ENCODE measurements at regions not wholly inside any gene's neighbourhood (a gene's known extent, or its start where the extent isn't known, plus 50 kb on each side); places are given as distances from the start of the nearest gene placed in this dataset.

DNA sequence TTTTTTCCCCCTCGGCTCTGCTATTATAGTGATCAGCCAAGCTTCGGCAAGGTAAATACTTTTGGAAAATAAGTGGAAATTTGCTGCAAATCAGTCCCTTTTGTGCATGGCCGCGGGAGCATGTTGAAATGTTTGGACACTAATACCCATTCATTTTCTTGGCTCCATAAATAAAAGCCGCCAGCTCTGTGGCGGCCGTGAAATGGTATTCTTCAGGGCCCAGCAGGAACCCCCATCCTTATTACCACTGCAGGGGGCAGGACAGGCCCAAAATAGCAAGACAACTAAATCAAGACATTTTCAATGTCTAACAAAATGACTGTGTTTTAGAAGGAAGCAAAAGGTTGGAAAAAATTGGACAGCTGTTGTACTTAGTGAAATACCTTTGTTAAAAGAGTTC is 362.3 kb downstream of the NR2F2 start:
- FAIRE-seq (no peak), ATAC-seq (no peak), DNase-seq (ENCODE audit: low spot score) (no peak)
- Histone ChIP-seq H3K4me1 (ENCODE audit: insufficient read depth, low read length) (no peaks in the 10 kb centered on the region), H2AFZ (ENCODE audit: low read length) (no peak overlapping the region), H3K79me2 (ENCODE audit: insufficient read depth, low read length) (no peaks in the 10 kb centered on the region), H3K4me3 (replicated peaks in 1 of 3; ENCODE audit: insufficient read depth in 1 of 3, low read depth in 2 of 3, low read length in 3 of 3) (no peak overlapping the region), H3K4me2 (ENCODE audit: low read depth, low read length) (no peak overlapping the region), H3K27me3 (ENCODE audit: control insufficient read depth in 1 of 2, insufficient read depth in 2 of 2, low read length in 2 of 2) (no peaks in the 10 kb centered on the region), H4K20me1 (ENCODE audit: insufficient read depth, low read length) (no peaks in the 10 kb centered on the region), H3K27ac (ENCODE audit: extremely low read length, insufficient read depth, low read length) (no peak overlapping the region), H3K9ac (ENCODE audit: insufficient read depth, low read depth, low read length) (no peak overlapping the region), H3K36me3 (replicated peaks in 1 of 2; ENCODE audit: control insufficient read depth in 1 of 2, insufficient read depth in 2 of 2, low read length in 2 of 2) (no peaks in the 10 kb centered on the region), H3K9me3 (ENCODE audit: low read length) (no peaks in the 10 kb centered on the region)
- in situ Hi-C loops (cut with HindIII; ENCODE audit: extremely low pct_ligation_motif_present, low pct_unique_long_range_greater_than_20kb): no loop called here
- intact Hi-C loops (cut with micrococcal nuclease; ENCODE audit: unreplicated experiment): no loop called here
- ChIA-PET CTCF (ENCODE audit: low intra/inter-chr PET ratio, low total read pairs) (no interaction called here), POLR2A (no interaction called here)
- no TSS peak for BruUV-seq (replicated peaks)
- WGBS (ENCODE audit: low lambda C conversion rate): 42% methylated on average over 7 of the region's 7 CpGs
- TF ChIP-seq FOXK2 (IDR thresholded peaks at IDR 0.05) (no peak), SP5 (CRISPR knock-in tag; IDR thresholded peaks at IDR 0.05; ENCODE audit: borderline replicate concordance, low read depth) (no peak), SPEN (CRISPR knock-in tag; IDR thresholded peaks at IDR 0.05; ENCODE audit: low read depth) (no peak), SAFB2 (CRISPR knock-in tag; IDR thresholded peaks at IDR 0.05; ENCODE audit: borderline replicate concordance, low read depth) (no peak), ZNF850 (CRISPR knock-in tag; conservative IDR thresholded peaks at IDR 0.05) (no peak), ZNF317 (CRISPR knock-in tag; IDR thresholded peaks at IDR 0.05) (no peak), MAFF (IDR thresholded peaks at IDR 0.05; ENCODE audit: low read depth, low read length) (no peak), KDM6A (CRISPR knock-in tag; IDR thresholded peaks at IDR 0.05; ENCODE audit: low read depth) (no peak), ZNF432 (CRISPR knock-in tag; IDR thresholded peaks at IDR 0.05; ENCODE audit: borderline replicate concordance) (no peak), POLR2AphosphoS5 (IDR thresholded peaks at IDR 0.05; ENCODE audit: low read depth, low read length) (no peak), MTF1 (CRISPR knock-in tag; IDR thresholded peaks at IDR 0.05) (no peak)
- TF ChIP-seq, protein P1, sequence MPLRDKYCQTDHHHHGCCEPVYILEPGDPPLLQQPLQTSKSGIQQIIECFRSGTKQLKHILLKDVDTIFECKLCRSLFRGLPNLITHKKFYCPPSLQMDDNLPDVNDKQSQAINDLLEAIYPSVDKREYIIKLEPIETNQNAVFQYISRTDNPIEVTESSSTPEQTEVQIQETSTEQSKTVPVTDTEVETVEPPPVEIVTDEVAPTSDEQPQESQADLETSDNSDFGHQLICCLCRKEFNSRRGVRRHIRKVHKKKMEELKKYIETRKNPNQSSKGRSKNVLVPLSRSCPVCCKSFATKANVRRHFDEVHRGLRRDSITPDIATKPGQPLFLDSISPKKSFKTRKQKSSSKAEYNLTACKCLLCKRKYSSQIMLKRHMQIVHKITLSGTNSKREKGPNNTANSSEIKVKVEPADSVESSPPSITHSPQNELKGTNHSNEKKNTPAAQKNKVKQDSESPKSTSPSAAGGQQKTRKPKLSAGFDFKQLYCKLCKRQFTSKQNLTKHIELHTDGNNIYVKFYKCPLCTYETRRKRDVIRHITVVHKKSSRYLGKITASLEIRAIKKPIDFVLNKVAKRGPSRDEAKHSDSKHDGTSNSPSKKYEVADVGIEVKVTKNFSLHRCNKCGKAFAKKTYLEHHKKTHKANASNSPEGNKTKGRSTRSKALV (CRISPR knock-in tag; IDR thresholded peaks at IDR 0.05): no peak
- TF ChIP-seq, protein P2, sequence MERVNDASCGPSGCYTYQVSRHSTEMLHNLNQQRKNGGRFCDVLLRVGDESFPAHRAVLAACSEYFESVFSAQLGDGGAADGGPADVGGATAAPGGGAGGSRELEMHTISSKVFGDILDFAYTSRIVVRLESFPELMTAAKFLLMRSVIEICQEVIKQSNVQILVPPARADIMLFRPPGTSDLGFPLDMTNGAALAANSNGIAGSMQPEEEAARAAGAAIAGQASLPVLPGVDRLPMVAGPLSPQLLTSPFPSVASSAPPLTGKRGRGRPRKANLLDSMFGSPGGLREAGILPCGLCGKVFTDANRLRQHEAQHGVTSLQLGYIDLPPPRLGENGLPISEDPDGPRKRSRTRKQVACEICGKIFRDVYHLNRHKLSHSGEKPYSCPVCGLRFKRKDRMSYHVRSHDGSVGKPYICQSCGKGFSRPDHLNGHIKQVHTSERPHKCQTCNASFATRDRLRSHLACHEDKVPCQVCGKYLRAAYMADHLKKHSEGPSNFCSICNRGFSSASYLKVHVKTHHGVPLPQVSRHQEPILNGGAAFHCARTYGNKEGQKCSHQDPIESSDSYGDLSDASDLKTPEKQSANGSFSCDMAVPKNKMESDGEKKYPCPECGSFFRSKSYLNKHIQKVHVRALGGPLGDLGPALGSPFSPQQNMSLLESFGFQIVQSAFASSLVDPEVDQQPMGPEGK (CRISPR knock-in tag; IDR thresholded peaks at IDR 0.05): no peak
- TF ChIP-seq, protein P3, sequence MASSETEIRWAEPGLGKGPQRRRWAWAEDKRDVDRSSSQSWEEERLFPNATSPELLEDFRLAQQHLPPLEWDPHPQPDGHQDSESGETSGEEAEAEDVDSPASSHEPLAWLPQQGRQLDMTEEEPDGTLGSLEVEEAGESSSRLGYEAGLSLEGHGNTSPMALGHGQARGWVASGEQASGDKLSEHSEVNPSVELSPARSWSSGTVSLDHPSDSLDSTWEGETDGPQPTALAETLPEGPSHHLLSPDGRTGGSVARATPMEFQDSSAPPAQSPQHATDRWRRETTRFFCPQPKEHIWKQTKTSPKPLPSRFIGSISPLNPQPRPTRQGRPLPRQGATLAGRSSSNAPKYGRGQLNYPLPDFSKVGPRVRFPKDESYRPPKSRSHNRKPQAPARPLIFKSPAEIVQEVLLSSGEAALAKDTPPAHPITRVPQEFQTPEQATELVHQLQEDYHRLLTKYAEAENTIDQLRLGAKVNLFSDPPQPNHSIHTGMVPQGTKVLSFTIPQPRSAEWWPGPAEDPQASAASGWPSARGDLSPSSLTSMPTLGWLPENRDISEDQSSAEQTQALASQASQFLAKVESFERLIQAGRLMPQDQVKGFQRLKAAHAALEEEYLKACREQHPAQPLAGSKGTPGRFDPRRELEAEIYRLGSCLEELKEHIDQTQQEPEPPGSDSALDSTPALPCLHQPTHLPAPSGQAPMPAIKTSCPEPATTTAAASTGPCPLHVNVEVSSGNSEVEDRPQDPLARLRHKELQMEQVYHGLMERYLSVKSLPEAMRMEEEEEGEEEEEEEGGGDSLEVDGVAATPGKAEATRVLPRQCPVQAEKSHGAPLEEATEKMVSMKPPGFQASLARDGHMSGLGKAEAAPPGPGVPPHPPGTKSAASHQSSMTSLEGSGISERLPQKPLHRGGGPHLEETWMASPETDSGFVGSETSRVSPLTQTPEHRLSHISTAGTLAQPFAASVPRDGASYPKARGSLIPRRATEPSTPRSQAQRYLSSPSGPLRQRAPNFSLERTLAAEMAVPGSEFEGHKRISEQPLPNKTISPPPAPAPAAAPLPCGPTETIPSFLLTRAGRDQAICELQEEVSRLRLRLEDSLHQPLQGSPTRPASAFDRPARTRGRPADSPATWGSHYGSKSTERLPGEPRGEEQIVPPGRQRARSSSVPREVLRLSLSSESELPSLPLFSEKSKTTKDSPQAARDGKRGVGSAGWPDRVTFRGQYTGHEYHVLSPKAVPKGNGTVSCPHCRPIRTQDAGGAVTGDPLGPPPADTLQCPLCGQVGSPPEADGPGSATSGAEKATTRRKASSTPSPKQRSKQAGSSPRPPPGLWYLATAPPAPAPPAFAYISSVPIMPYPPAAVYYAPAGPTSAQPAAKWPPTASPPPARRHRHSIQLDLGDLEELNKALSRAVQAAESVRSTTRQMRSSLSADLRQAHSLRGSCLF (CRISPR knock-in tag; IDR thresholded peaks at IDR 0.05; ENCODE audit: borderline replicate concordance): no peak
- TF ChIP-seq, protein P4, sequence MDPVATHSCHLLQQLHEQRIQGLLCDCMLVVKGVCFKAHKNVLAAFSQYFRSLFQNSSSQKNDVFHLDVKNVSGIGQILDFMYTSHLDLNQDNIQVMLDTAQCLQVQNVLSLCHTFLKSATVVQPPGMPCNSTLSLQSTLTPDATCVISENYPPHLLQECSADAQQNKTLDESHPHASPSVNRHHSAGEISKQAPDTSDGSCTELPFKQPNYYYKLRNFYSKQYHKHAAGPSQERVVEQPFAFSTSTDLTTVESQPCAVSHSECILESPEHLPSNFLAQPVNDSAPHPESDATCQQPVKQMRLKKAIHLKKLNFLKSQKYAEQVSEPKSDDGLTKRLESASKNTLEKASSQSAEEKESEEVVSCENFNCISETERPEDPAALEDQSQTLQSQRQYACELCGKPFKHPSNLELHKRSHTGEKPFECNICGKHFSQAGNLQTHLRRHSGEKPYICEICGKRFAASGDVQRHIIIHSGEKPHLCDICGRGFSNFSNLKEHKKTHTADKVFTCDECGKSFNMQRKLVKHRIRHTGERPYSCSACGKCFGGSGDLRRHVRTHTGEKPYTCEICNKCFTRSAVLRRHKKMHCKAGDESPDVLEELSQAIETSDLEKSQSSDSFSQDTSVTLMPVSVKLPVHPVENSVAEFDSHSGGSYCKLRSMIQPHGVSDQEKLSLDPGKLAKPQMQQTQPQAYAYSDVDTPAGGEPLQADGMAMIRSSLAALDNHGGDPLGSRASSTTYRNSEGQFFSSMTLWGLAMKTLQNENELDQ (CRISPR knock-in tag; IDR thresholded peaks at IDR 0.05; ENCODE audit: borderline replicate concordance): no peak

Data from HepG2 (cell line).